PC-3 (cell line): ENCODE measurements at regions not wholly inside any gene's neighbourhood (a gene's known extent, or its start where the extent isn't known, plus 50 kb on each side); places are given as distances from the start of the nearest gene placed in this dataset.

Experiments
- EZH2 ChIP-seq: fragments of 300-600 bp; sonication (generic); IDR thresholded peaks from one replicate; pipeline ENCODE4 v1.6.1; 2017; ENCODE audit warnings: antibody characterized with exemption, mild to moderate bottlenecking, low read length; ENCODE audit not compliant: unreplicated experiment
- EZH2phosphoT487 ChIP-seq: fragments of 300-600 bp; sonication (generic); IDR thresholded peaks from 2 replicates; pipeline ENCODE4 v1.6.1; 2018; ENCODE audit warnings: mild to moderate bottlenecking, antibody characterized with exemption, low read length, borderline replicate concordance
- TF ChIP-seq, protein P1 (sequence below): fragments of 300-600 bp; sonication (generic); conservative IDR thresholded peaks from 2 replicates; pipeline ENCODE4 v1.5.1; 2017; ENCODE audit warnings: antibody characterized with exemption, low read depth, mild to moderate bottlenecking, low read length

DNA sequence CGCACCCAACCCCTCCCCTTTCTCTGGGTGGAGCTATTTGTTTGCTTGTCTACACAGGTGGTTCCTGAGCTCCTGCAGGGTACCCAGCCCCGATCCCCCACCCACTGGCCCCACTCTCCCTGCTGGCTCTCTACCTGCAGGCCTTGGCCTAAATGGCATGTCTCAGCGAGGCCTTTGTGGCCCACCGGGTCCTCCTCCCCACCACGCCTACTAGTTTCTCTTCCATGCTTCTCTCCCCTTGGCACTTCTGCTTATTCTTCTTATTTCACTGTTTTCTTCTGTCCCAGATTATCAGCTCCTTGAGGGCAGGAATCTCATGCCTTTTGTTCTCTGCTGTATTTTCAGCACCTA, 57.4 kb upstream of the ZNF536 start:
- TF ChIP-seq, protein P1, sequence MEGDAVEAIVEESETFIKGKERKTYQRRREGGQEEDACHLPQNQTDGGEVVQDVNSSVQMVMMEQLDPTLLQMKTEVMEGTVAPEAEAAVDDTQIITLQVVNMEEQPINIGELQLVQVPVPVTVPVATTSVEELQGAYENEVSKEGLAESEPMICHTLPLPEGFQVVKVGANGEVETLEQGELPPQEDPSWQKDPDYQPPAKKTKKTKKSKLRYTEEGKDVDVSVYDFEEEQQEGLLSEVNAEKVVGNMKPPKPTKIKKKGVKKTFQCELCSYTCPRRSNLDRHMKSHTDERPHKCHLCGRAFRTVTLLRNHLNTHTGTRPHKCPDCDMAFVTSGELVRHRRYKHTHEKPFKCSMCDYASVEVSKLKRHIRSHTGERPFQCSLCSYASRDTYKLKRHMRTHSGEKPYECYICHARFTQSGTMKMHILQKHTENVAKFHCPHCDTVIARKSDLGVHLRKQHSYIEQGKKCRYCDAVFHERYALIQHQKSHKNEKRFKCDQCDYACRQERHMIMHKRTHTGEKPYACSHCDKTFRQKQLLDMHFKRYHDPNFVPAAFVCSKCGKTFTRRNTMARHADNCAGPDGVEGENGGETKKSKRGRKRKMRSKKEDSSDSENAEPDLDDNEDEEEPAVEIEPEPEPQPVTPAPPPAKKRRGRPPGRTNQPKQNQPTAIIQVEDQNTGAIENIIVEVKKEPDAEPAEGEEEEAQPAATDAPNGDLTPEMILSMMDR = no peak
- no peak for TF ChIP-seq EZH2
- TF ChIP-seq EZH2phosphoT487 = no peak
